Vagina (tissue), 2 donors: ENCODE measurements at regions not wholly inside any gene's neighbourhood (a gene's known extent, or its start where the extent isn't known, plus 50 kb on each side); places are given as distances from the start of the nearest gene placed in this dataset.

ENCODE experiments used
- CTCF ChIP-seq, 3 experiments: fragments of 450-650 bp in 2 of 3; fragments of 200-600 bp in 1 of 3; sonication (generic) in 1 of 3; IDR thresholded peaks; one replicate each; pipeline ENCODE4 v1.5.1; 2017 to 2019; ENCODE audit warnings: antibody characterized with exemption in 3 of 3, mild to moderate bottlenecking in 2 of 3, moderate library complexity in 2 of 3
- POLR2AphosphoS5 ChIP-seq, 2 donors: sonication (generic); formaldehyde crosslinking; IDR thresholded peaks; one replicate each; pipeline ENCODE4 v1.9.0; 2017; ENCODE audit warnings: antibody characterized with exemption in 2 of 2, mild to moderate bottlenecking in 2 of 2, low read depth in 1 of 2; ENCODE audit not compliant: insufficient read depth in 1 of 2

GRCh38 chr7:94177441-94177840 lies 173.3 kb upstream of the BET1 start:
- no peak for TF ChIP-seq CTCF (IDR thresholded peaks at IDR 0.05)
- TF ChIP-seq POLR2AphosphoS5 (IDR thresholded peaks at IDR 0.05; ENCODE audit: insufficient read depth in 1 of 2, low read depth in 1 of 2) = no peak
